ENCODE measurements at regions not wholly inside any gene's neighbourhood (a gene's known extent, or its start where the extent isn't known, plus 50 kb on each side); places are given as distances from the start of the nearest gene placed in this dataset.

DNA sequence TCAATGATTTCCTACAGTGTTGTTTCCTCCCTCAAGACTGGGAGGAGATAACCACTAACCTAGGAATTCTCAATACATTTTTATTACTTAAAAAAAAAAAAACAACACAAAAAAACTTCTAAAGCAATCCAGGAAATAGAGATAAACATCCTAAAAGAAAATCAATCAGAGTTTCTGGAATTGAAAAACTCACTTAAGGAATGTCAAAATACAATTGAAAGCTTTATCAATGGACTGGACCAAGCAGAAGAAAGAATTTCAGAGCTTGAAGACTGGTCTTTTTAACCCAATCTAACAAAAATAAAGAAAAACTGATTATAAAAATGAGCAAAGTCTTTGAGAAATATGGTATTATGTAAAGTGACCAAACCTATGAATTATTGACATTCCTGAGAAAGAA, 394.1 kb downstream of the XPNPEP1 start:
- no peak overlapping the region for H3K4me3 ChIP-seq (ENCODE audit: low read depth, low read length)
- TF ChIP-seq, protein P1, sequence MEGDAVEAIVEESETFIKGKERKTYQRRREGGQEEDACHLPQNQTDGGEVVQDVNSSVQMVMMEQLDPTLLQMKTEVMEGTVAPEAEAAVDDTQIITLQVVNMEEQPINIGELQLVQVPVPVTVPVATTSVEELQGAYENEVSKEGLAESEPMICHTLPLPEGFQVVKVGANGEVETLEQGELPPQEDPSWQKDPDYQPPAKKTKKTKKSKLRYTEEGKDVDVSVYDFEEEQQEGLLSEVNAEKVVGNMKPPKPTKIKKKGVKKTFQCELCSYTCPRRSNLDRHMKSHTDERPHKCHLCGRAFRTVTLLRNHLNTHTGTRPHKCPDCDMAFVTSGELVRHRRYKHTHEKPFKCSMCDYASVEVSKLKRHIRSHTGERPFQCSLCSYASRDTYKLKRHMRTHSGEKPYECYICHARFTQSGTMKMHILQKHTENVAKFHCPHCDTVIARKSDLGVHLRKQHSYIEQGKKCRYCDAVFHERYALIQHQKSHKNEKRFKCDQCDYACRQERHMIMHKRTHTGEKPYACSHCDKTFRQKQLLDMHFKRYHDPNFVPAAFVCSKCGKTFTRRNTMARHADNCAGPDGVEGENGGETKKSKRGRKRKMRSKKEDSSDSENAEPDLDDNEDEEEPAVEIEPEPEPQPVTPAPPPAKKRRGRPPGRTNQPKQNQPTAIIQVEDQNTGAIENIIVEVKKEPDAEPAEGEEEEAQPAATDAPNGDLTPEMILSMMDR (IDR thresholded peaks at IDR 0.05; ENCODE audit: borderline replicate concordance, insufficient read depth, low read depth, low read length): no peak

DNA sequence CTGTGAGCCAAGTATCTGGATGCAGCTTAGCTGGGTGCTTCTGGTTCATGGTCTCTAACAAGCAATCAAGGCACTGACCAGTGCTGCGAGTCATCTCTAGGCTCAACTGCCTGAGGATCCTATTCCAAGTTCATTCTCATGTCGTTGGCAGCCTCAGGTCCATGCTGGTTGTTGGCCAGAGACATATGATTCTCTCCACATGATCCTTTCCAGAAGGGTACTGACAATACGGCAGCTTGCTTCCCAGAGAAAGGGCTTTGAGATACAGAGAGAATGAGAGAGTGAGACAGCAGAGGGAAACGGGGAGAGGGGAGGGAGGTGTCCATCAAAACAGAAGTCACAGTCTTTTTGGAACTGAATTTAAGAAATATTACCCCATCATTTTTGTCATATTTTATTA, 405.6 kb downstream of the XPNPEP1 start:
- H3K4me3 ChIP-seq (ENCODE audit: low read depth, low read length): no peak overlapping the region
- TF ChIP-seq, protein P1 (IDR thresholded peaks at IDR 0.05; ENCODE audit: borderline replicate concordance, insufficient read depth, low read depth, low read length): no peak

DNA sequence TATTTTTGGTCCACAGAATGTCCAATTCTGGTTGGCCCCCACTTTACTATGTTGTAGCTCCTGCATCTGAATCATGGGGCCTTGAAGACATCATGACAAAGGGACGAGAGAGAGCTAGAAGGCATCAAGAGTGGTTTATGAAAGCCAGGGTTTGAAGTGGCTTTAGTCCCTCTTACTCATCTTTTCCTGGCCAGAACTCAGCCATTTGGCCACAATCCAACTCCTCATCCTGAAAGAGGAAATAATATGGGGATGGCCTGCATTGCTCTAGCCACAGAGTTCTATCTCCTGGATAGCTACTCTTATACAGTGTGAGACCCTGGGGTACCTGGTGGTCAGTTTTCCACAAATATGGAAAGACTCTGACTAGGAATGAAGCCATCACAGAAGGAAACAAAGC, 418.9 kb downstream of the XPNPEP1 start:
- TF ChIP-seq, protein P1 (IDR thresholded peaks at IDR 0.05; ENCODE audit: borderline replicate concordance, insufficient read depth, low read depth, low read length): no peak
- H3K4me3 ChIP-seq (ENCODE audit: low read depth, low read length): no peak overlapping the region

DNA sequence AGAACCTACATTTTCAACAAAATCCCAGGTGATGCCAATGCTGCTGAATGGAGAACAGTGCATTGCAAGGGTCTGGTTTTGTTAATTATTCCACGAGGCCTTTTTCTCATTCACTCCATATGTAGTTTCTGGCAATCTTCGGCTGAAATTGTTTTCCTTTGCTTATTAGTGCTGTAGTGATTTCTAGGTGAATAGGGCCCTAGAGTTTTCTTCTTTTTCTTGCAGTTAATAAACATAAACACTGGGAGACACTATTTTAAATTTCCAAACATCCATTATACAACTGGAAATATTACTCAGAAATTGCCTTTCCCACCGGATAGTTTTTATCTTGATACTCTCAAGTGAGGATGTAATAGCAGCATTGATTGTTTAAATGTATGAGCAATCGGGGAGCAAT, 435.6 kb downstream of the XPNPEP1 start:
- TF ChIP-seq, protein P1 (IDR thresholded peaks at IDR 0.05; ENCODE audit: borderline replicate concordance, insufficient read depth, low read depth, low read length): no peak
- H3K4me3 ChIP-seq (ENCODE audit: low read depth, low read length): no peak overlapping the region

DNA sequence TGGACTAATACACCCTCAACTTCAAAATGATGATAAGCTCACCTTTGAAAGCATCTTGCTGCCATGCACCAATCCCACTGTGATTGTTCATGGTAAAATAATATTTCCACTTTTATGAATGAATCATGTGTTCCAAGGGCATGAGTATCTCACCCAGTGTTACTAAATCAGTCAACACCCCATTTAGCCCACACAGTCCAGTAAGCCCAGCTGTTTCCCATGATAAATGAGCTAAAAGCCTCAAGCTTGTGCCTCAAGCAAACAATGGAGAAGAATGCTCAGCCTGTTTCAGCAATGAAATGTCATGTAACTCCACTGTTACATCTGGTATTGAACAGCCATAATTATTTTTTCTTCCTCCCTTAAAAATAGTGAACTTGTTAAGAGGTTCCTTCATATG, 442.5 kb downstream of the XPNPEP1 start:
- H3K4me3 ChIP-seq (ENCODE audit: low read depth, low read length): no peak overlapping the region
- TF ChIP-seq, protein P1 (IDR thresholded peaks at IDR 0.05; ENCODE audit: borderline replicate concordance, insufficient read depth, low read depth, low read length): no peak

DNA sequence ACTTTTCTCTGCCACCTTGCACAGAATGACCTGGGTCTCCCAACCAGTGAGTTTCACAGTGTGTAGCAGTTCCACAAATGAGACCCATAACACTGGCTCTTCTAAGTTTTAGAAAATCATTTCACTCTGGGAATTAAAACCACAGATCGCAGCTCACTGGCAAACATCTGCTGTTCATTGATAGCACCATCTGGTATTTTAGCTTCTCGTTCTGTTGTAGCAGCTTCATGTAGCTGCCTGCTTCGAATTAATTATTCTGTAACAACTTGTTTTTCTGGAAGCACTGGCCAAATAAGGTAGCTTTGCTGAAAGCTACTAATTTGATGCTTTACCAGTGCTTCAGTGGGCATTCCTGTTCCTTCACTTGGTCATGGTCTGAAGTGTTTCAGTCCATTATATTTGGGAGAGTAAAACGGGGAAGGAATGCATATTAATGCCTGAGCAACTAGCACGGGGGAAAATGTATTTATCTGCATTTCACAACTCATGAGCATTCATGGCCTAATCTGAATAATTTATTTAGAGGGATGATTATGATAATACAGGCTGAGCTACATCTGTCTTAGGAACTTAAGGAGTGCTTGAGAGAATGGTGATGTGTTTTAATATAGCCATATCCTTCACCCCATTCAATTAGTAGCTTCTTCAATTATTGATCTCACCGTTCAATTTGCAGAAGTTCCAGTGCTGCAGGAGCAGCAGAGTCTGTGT, 447.4 kb downstream of the XPNPEP1 start:
- TF ChIP-seq, protein P1 (IDR thresholded peaks at IDR 0.05; ENCODE audit: borderline replicate concordance, insufficient read depth, low read depth, low read length): no peak
- no peak overlapping the region for H3K4me3 ChIP-seq (ENCODE audit: low read depth, low read length)

DNA sequence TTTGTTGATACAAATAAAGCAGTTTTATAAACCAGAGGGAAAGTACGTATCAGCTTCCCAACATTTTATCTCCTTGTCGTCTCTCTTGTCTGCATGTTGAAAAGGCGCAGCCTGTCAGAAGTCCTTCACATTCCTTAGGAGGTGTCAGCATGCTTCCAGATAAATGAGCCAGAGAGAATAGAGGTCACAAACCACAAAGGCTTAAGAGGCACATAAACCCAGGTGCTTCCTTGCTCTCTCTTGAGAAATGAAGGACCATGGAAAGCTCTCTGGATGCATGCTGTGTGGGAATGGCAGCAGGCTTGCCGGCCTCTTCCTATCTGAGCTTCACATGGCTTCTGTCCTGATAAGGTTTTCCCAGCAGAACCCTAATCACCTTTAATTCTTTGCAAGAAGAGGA, 448.5 kb downstream of the XPNPEP1 start:
- TF ChIP-seq, protein P1 (IDR thresholded peaks at IDR 0.05; ENCODE audit: borderline replicate concordance, insufficient read depth, low read depth, low read length): no peak
- no peak overlapping the region for H3K4me3 ChIP-seq (ENCODE audit: low read depth, low read length)
